ENCODE measurements at regions not wholly inside any gene's neighbourhood (a gene's known extent, or its start where the extent isn't known, plus 50 kb on each side); places are given as distances from the start of the nearest gene placed in this dataset.

DNA sequence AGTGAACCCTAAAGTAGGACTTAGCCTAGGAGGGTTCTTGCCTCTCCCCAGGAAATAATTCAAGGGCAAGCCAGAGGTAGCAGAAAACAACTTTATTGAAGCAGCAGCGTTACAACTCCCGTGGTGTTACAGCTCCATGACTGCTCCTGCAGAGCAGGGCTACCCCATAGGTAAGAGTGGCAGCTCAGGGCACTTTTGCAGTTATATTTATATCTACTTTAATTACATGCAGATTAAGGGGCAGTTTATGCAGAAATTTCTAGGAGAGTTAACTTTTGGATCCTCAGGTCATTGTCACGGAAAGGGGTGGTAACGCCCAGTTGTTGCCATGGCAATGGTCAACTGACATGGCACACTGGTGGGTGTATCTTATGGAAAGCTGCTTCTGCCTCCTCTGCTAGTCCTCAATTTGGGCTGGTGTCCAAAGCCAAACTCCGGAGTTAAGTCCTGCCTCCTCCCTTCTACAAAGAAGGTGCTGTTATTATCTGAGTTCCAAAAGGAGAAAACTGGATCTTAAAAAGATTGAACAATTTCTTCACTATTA is 1413.0 kb downstream of the DSC3 start:
- DNase-seq: no peak

DNA sequence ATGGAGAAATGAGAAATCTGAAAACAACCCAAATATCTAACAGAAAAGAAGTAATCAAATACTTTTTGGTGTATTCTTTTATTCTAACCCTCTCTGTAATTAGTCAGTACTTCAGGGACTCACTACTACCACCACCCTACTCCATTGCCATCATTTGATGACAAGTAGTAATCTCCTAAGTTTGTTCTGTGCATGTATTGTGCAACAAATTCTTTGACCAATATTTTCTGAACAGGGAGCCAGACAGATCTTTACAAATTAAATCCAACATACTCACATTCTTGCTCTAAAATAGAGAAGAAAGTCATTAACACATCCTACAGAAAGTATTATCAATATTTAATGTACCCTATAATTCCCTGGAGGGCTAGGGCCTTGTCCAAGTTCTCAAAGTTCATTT is 1416.4 kb downstream of the DSC3 start:
- DNase-seq: no peak

GRCh38 chr18:29616867-29617266 is 1425.7 kb downstream of the DSC3 start:
- DNase-seq: no peak

GRCh38 chr18:29608982-29609381 is 1432.1 kb upstream of the CDH2 start:
- DNase-seq: no peak

DNA sequence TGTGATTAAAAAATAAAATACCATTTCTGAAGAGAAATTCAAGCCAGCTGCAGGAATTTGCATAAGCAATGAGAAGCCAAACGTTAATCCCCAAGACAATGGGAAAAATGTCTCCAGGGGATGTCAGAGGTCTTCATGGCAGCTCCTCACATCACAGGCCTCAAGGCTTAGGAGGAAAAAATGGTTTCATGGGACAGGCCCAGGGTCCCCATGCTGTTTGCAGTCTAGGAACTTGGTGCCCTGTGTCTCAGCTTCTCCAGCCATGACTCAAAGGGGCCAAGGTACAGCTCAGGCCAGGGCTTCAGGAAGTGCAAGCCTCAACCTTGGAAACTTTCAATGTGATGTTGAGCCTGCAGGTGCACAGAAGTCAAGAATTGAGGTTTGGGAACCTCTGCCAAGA is 1428.4 kb upstream of the CDH2 start:
- DNase-seq: no peak

DNA sequence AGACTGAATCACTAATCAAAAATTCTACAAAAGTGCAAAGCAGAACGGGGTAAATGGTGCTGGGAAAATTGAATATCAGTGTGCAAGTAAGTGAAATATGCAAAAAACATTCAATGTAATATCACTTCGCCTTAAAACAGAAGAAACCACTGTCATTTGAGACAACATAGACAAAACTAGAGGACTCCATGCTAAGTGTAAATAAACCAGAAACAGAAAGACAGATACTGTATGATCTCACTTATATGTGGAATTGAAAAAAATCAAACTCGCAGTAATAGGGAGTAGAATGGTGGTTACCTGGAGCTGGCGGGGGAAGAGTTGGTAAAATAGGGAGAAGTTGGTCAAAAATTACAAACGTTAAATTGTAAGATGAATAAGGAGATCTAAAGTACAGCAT is 1420.0 kb upstream of the CDH2 start:
- DNase-seq: no peak

- DNase-seq: no peak
Measured at GRCh38 chr18:29594493-29594892, 1417.6 kb upstream of the CDH2 start.

GRCh38 chr18:29588446-29589100 is 1411.6 kb upstream of the CDH2 start:
- DNase-seq: no peak

GRCh38 chr18:29586210-29586609 is 1409.3 kb upstream of the CDH2 start:
- DNase-seq: no peak

- DNase-seq: no peak
Measured at GRCh38 chr18:29560270-29560669, 1383.3 kb upstream of the CDH2 start.

DNA sequence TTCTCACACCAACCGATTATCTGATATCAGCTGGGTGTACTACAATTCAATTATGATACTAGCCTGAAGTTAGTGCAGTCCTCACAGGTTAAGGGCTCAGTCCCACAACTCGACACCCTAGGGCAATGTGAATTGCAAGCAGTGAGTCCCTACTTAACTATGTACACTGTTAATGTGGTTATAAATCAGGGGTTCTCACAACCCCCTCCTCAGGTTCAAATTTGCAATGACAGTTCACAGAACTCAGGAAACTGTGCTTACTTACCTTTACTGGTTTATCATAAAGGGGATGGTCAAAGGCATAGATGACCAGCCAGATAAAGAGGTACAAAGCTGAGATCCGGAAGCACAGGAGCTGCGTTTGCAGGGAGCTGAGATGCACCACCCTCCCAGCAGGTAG is 1379.1 kb upstream of the CDH2 start:
- no peak for DNase-seq

DNA sequence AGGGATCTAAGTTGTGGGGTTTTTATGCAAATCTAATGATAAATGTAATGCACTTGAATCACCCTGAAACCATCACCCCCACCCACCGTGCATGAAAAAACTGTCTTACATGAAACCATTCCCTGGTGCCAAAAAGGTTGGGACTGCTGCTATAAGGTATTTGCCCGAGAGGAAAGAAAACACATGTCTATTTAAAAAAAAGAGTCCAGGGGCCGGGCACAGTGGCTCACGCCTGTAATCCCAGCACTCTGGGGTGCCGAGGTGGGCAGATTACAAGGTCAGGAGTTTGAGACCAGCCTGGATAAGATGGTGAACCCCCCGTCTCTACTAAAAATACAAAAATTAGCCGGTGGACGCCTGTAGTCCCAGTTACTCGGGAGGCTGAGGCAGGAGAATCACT is 1372.8 kb upstream of the CDH2 start:
- DNase-seq: no peak

- no peak for DNase-seq
Measured at GRCh38 chr18:29547626-29548025, 1370.7 kb upstream of the CDH2 start.

GRCh38 chr18:29540548-29540947 is 1363.6 kb upstream of the CDH2 start:
- DNase-seq: no peak

- DNase-seq: no peak
Measured at GRCh38 chr18:29531746-29532145, 1354.8 kb upstream of the CDH2 start.

GRCh38 chr18:29523371-29523770 is 1346.4 kb upstream of the CDH2 start:
- no peak for DNase-seq

DNA sequence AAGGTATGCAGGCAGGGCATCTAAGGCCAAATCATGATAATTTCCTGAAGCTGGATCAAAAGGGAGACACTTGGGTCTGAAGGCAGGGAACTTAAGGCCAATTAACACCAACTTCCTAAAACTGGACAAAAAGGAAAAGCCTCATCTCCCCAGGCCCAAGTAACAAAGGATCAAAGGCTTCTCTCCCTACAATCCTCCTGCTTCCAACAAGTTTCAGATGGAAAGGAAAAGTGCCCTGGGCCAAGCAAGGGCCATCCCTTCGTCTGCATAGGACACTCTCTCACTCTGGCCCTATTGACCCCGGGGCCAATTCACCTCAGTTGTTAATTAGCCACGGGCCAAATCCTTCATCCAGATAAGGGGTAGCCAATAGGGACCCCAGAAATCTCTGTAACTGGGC is 1335.8 kb upstream of the CDH2 start:
- DNase-seq: no peak

- no peak for DNase-seq
Measured at GRCh38 chr18:29512203-29512602, 1335.3 kb upstream of the CDH2 start.

DNA sequence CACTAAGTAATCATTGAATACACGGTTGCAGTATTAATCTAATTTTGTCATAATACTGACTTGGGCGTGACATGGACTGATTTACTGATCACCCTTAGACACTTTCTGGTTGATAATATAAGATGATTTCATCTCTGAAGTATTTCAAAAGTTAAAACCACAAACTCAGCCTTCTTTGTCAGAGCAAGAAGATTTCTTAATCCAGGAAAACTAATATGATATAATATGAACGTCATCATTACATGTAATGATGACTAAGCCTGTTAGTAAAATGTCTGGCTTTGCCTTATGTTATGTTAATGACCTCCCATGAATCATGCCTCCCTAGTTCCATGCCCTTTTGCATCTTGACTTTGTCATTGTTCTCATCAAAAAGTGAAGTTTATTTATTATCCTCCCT is 1325.0 kb upstream of the CDH2 start:
- no peak for DNase-seq

- no peak for DNase-seq
Measured at GRCh38 chr18:29496152-29496680, 1319.3 kb upstream of the CDH2 start.

DNA sequence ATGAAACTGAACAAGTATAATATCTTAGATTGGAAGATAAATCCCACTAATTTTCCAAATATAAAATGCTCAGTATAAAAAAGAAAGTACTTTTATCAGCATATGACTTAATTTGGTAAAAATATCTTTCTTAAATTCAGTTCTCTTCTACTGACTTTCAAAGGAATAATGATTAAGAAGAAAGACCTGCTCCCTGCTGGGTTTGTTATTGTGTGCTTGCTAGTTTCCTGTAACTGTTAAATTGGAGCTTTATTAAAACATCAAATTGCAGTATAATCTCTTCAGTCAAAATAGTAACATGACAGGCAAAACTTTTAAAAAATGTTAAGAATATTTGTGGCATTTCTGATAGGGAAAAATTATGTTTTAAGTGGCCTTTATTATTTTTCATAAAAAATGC is 1317.4 kb upstream of the CDH2 start:
- no peak for DNase-seq

- no peak for DNase-seq
Measured at GRCh38 chr18:29491907-29492306, 1315.0 kb upstream of the CDH2 start.

DNA sequence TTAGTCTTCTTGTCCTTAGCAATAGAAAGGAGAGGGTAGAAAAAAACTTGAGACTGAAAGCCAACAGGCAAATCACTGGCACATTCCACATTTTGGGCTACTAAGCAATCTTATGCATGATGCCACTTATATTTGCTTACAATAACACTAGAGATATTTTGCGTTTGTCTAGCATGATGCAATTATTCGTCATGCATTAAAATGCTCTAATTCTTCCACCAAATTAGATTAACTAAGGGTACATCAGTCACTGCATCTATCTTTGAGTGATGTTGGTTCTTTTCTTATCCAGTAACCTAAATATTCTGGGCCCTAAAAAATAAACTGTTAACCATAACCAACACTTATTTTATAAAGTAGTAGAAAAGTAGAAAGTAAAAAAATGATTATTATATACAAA is 1311.7 kb upstream of the CDH2 start:
- DNase-seq: no peak

DNA sequence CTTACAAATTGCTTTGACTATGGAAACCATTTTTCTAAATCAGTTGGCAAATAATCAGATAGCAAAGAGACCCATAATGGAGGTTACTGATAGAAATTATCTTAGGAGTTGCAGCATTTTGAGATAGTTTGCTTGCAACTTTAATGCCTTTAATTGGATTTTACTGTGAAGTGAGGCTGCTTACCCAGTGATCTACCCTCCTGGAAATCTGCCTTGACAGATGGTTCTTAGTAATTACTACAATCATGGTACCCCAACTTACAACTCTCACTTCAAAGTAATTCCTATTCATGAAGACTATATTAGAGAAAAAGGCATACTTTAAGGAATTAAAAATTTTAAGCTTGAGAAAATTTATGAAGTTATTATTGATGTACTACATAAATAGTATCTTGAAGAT is 1288.6 kb upstream of the CDH2 start:
- no peak for DNase-seq

DNA sequence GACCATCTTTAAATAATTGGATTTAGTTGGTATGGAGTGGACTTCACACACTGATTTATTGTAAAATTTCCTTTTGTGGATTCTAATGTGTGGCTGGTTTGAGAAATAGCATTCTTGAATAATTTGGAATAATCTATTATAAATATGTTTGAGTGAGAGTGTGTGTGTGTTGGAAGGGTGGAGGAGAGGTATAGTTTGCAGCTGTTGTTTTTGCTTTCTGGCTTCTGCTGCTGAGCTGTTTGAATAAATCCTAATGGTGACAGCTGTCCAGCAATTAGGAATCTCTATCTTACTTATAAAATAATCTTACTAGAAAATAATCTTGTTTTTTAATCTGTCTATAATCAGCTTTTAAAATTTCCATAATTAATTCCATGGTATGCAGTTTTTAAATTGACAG is 1283.0 kb upstream of the CDH2 start:
- no peak for DNase-seq

Measured in CD4-positive, alpha-beta T cell treated with Interleukin-15 for 1 hour (primary cell).